ENCODE measurements at regions not wholly inside any gene's neighbourhood (a gene's known extent, or its start where the extent isn't known, plus 50 kb on each side); places are given as distances from the start of the nearest gene placed in this dataset.

GRCh38 chr5:133818031-133818431 lies 150.4 kb downstream of the C5orf15 start:
- H3K4me3 ChIP-seq (ENCODE audit: low read length) = no peak overlapping the region
- no peaks in the 10 kb centered on the region for H4K20me1 ChIP-seq (ENCODE audit: insufficient read depth, low read length)
- no peaks in the 10 kb centered on the region for H3K36me3 ChIP-seq (replicated peaks; ENCODE audit: low read depth, low read length)
- no peaks in the 10 kb centered on the region for H3K79me2 ChIP-seq (ENCODE audit: low read length)
- H3K27me3 ChIP-seq (ENCODE audit: low read depth, low read length) = peaks cover 12% of the 10 kb centered on the region
- TF ChIP-seq EZH2phosphoT487 (IDR thresholded peaks at IDR 0.05; ENCODE audit: low read depth) = no peak
- no peak for TF ChIP-seq CTCF (IDR thresholded peaks at IDR 0.05; ENCODE audit: low read depth, low read length)
- no peak overlapping the region for H3K27ac ChIP-seq (ENCODE audit: low read length)
- no peak overlapping the region for H3K4me2 ChIP-seq (ENCODE audit: low read length)
- no peaks in the 10 kb centered on the region for H3K4me1 ChIP-seq (ENCODE audit: low read length)
- no peak overlapping the region for H2AFZ ChIP-seq (ENCODE audit: low read depth, low read length)
- no peak overlapping the region for H3K9ac ChIP-seq (ENCODE audit: low read length)
- H3K9me3 ChIP-seq (ENCODE audit: insufficient read depth, low read length) = no peaks in the 10 kb centered on the region

GRCh38 chr5:133817456-133817855 lies 151.0 kb downstream of the C5orf15 start:
- Histone ChIP-seq H3K27ac (ENCODE audit: low read length) (no peak overlapping the region), H3K36me3 (replicated peaks; ENCODE audit: low read depth, low read length) (no peaks in the 10 kb centered on the region), H3K4me2 (ENCODE audit: low read length) (no peak overlapping the region), H3K4me1 (ENCODE audit: low read length) (no peaks in the 10 kb centered on the region), H3K27me3 (ENCODE audit: low read depth, low read length) (peaks cover 12% of the 10 kb centered on the region), H4K20me1 (ENCODE audit: insufficient read depth, low read length) (no peaks in the 10 kb centered on the region), H3K4me3 (ENCODE audit: low read length) (no peak overlapping the region), H3K9ac (ENCODE audit: low read length) (no peak overlapping the region), H2AFZ (ENCODE audit: low read depth, low read length) (no peak overlapping the region), H3K9me3 (ENCODE audit: insufficient read depth, low read length) (no peaks in the 10 kb centered on the region), H3K79me2 (ENCODE audit: low read length) (no peaks in the 10 kb centered on the region)
- no peak for TF ChIP-seq EZH2phosphoT487 (IDR thresholded peaks at IDR 0.05; ENCODE audit: low read depth)
- no peak for TF ChIP-seq CTCF (IDR thresholded peaks at IDR 0.05; ENCODE audit: low read depth, low read length)

GRCh38 chr5:133816791-133817190 lies 151.6 kb downstream of the C5orf15 start:
- H2AFZ ChIP-seq (ENCODE audit: low read depth, low read length) = no peak overlapping the region
- TF ChIP-seq EZH2phosphoT487 (IDR thresholded peaks at IDR 0.05; ENCODE audit: low read depth) (no peak), CTCF (IDR thresholded peaks at IDR 0.05; ENCODE audit: low read depth, low read length) (no peak)
- H3K27me3 ChIP-seq (ENCODE audit: low read depth, low read length) = 0 out of 2 replicates have a peak, but pooled peaks cover 7% of the 10 kb centered on the region
- H3K9me3 ChIP-seq (ENCODE audit: insufficient read depth, low read length) = no peaks in the 10 kb centered on the region
- H3K4me2 ChIP-seq (ENCODE audit: low read length) = no peak overlapping the region
- no peak overlapping the region for H3K9ac ChIP-seq (ENCODE audit: low read length)
- no peak overlapping the region for H3K27ac ChIP-seq (ENCODE audit: low read length)
- no peaks in the 10 kb centered on the region for H3K36me3 ChIP-seq (replicated peaks; ENCODE audit: low read depth, low read length)
- no peak overlapping the region for H3K4me3 ChIP-seq (ENCODE audit: low read length)
- no peaks in the 10 kb centered on the region for H3K4me1 ChIP-seq (ENCODE audit: low read length)
- H4K20me1 ChIP-seq (ENCODE audit: insufficient read depth, low read length) = no peaks in the 10 kb centered on the region
- H3K79me2 ChIP-seq (ENCODE audit: low read length) = no peaks in the 10 kb centered on the region

- no peaks in the 10 kb centered on the region for H4K20me1 ChIP-seq (ENCODE audit: insufficient read depth, low read length)
- H3K9me3 ChIP-seq (ENCODE audit: insufficient read depth, low read length) = no peaks in the 10 kb centered on the region
- no peak for TF ChIP-seq EZH2phosphoT487 (IDR thresholded peaks at IDR 0.05; ENCODE audit: low read depth)
- no peak for TF ChIP-seq CTCF (IDR thresholded peaks at IDR 0.05; ENCODE audit: low read depth, low read length)
- no peak overlapping the region for H3K4me3 ChIP-seq (ENCODE audit: low read length)
- H3K27ac ChIP-seq (ENCODE audit: low read length) = no peak overlapping the region
- no peak overlapping the region for H3K4me2 ChIP-seq (ENCODE audit: low read length)
- no peaks in the 10 kb centered on the region for H3K36me3 ChIP-seq (replicated peaks; ENCODE audit: low read depth, low read length)
- no peaks in the 10 kb centered on the region for H3K79me2 ChIP-seq (ENCODE audit: low read length)
- H3K27me3 ChIP-seq (ENCODE audit: low read depth, low read length) = no peaks in the 10 kb centered on the region
- no peak overlapping the region for H3K9ac ChIP-seq (ENCODE audit: low read length)
- H2AFZ ChIP-seq (ENCODE audit: low read depth, low read length) = no peak overlapping the region
- no peaks in the 10 kb centered on the region for H3K4me1 ChIP-seq (ENCODE audit: low read length)
Observed at GRCh38 chr5:133814152-133814551, 154.3 kb downstream of the C5orf15 start.

Measured in OCI-LY3 (cell line).